Thyroid gland (tissue), 4 donors: ENCODE measurements at regions not wholly inside any gene's neighbourhood (a gene's known extent, or its start where the extent isn't known, plus 50 kb on each side); places are given as distances from the start of the nearest gene placed in this dataset.
"Not testable (repeated sequence)": the region's sequence is repeated elsewhere in the genome, so short reads cannot be mapped to it uniquely, and the experiment has no call there.

Experiments used
- DNase-seq, 2 donors: peaks; one replicate each; pipeline ENCODE4 v3.0.0-alpha.2; 2019
- H3K27ac ChIP-seq, 3 donors: fragments of 200-600 bp; sonication (generic); 1 replicate in 2 of 3; 2 replicates in 1 of 3; pipeline ENCODE4 v1.5.1; 2016 to 2019; ENCODE audit warnings: mild to moderate bottlenecking in 1 of 3, moderate library complexity in 1 of 3
- H3K27me3 ChIP-seq: fragments of 200-600 bp; sonication (generic); one replicate; pipeline ENCODE4 v1.5.1; 2019
- H3K36me3 ChIP-seq, 2 donors: fragments of 200-600 bp; sonication (generic); one replicate each; pipeline ENCODE4 v1.5.1; 2016 to 2019
- H3K4me1 ChIP-seq, 2 donors: fragments of 200-600 bp; sonication (generic); one replicate each; pipeline ENCODE4 v1.5.1; 2017 to 2019
- H3K4me3 ChIP-seq, 3 donors: fragments of 200-600 bp; sonication (generic); replicated peaks in 1 of 3; 1 replicate in 2 of 3; 2 replicates in 1 of 3; pipeline ENCODE4 v1.5.1; 2016; ENCODE audit warnings: mild to moderate bottlenecking in 1 of 3
- H3K9me3 ChIP-seq: fragments of 200-600 bp; sonication (generic); one replicate; pipeline ENCODE4 v1.5.1; 2017
- CTCF ChIP-seq, 6 experiments: fragments of 200-600 bp in 3 of 6; fragments of 450-650 bp in 3 of 6; sonication (generic) in 3 of 6; IDR thresholded peaks; one replicate each; pipeline ENCODE4 v1.5.1; 2016 to 2019; ENCODE audit warnings: antibody characterized with exemption in 6 of 6, mild to moderate bottlenecking in 2 of 6, inconsistent platforms in 1 of 6, moderate library complexity in 1 of 6
- POLR2A ChIP-seq, 2 donors: fragments of 450-650 bp; IDR thresholded peaks; one replicate each; pipeline ENCODE4 v1.6.1; 2017; ENCODE audit warnings: antibody characterized with exemption in 2 of 2, mild to moderate bottlenecking in 2 of 2, moderate library complexity in 1 of 2
- WGBS, 2 donors: methylation state at CpG; one replicate each; pipeline ENCODE4 v1.1.5; 2017; 5-methylcytosine and 5-hydroxymethylcytosine counted together
- intact Hi-C: fragments of 100-400 bp; cut with DNase I; formaldehyde crosslinking; loops from one replicate; pipeline ENCODE4 v1.15.1; 2023

- no peak overlapping the region for H3K27ac ChIP-seq
- H3K27me3 ChIP-seq, result no peaks in the 10 kb centered on the region
- TF ChIP-seq POLR2A (IDR thresholded peaks at IDR 0.05) (no peak), CTCF (IDR thresholded peaks at IDR 0.05) (no peak)
- H3K9me3 ChIP-seq, result no peaks in the 10 kb centered on the region
- intact Hi-C loops, result no loop called here
- H3K4me3 ChIP-seq, result no peak overlapping the region
- no peak for DNase-seq
- 64 to 70% methylated on average over 1 of the region's 1 CpG for WGBS, 2 donors
- H3K36me3 ChIP-seq, result no peaks in the 10 kb centered on the region
- H3K4me1 ChIP-seq, result no peaks in the 10 kb centered on the region
Observed at GRCh38 chr2:155982135-155982534, 350.4 kb downstream of the NR4A2 start.

- DNase-seq, result no peak
- H3K36me3 ChIP-seq, result no peaks in the 10 kb centered on the region
- H3K9me3 ChIP-seq, result no peaks in the 10 kb centered on the region
- intact Hi-C loops, result no loop called here
- no peak overlapping the region for H3K27ac ChIP-seq
- H3K4me3 ChIP-seq, result no peak overlapping the region
- 74 to 80% methylated on average over 3 of the region's 3 CpGs for WGBS, 2 donors
- H3K27me3 ChIP-seq, result no peaks in the 10 kb centered on the region
- H3K4me1 ChIP-seq, result no peaks in the 10 kb centered on the region
- TF ChIP-seq CTCF (IDR thresholded peaks at IDR 0.05) (no peak), POLR2A (IDR thresholded peaks at IDR 0.05) (no peak)
Observed at GRCh38 chr2:155980941-155981560, 351.5 kb downstream of the NR4A2 start.

GRCh38 chr2:155975734-155976133 lies 356.8 kb downstream of the NR4A2 start:
- no peaks in the 10 kb centered on the region for H3K9me3 ChIP-seq
- intact Hi-C loops, result no loop called here
- no peaks in the 10 kb centered on the region for H3K4me1 ChIP-seq
- H3K36me3 ChIP-seq, result no peaks in the 10 kb centered on the region
- H3K4me3 ChIP-seq, result no peak overlapping the region
- H3K27ac ChIP-seq, result no peak overlapping the region
- DNase-seq, result no peak
- no peaks in the 10 kb centered on the region for H3K27me3 ChIP-seq
- no peak for TF ChIP-seq POLR2A (IDR thresholded peaks at IDR 0.05)
- TF ChIP-seq CTCF (IDR thresholded peaks at IDR 0.05), result no peak

GRCh38 chr2:155972916-155973315 lies 359.6 kb downstream of the NR4A2 start:
- Histone ChIP-seq H3K4me3 (no peak overlapping the region), H3K27me3 (no peaks in the 10 kb centered on the region), H3K36me3 (no peaks in the 10 kb centered on the region), H3K4me1 (no peaks in the 10 kb centered on the region), H3K27ac (no peak overlapping the region), H3K9me3 (no peaks in the 10 kb centered on the region)
- TF ChIP-seq CTCF (IDR thresholded peaks at IDR 0.05) (no peak), POLR2A (IDR thresholded peaks at IDR 0.05) (no peak)
- no peak for DNase-seq
- 65 to 67% methylated on average over 2 of the region's 2 CpGs for WGBS, 2 donors
- intact Hi-C loops, result no loop called here

GRCh38 chr2:155966064-155966471 lies 366.5 kb downstream of the NR4A2 start:
- H3K36me3 ChIP-seq, H3K4me3 ChIP-seq, H3K27me3 ChIP-seq, intact Hi-C loops, H3K27ac ChIP-seq, DNase-seq, H3K9me3 ChIP-seq, H3K4me1 ChIP-seq: not testable (repeated sequence)
- WGBS, 2 donors, result 78 to 82% methylated on average over 18 of the region's 18 CpGs
